AG04449 (cell line): ENCODE measurements at regions not wholly inside any gene's neighbourhood (a gene's known extent, or its start where the extent isn't known, plus 50 kb on each side); places are given as distances from the start of the nearest gene placed in this dataset.
"Not testable (repeated sequence)": the region's sequence is repeated elsewhere in the genome, so short reads cannot be mapped to it uniquely, and the experiment has no call there.

Source experiments
- CTCF ChIA-PET: fragments of 350-600 bp; formaldehyde crosslinking; extraction: SDS; loops from one replicate; lab custom pipeline; 2021; ENCODE audit warnings: antibody characterized with exemption; lab: Yijun Ruan, JAX
- POLR2A ChIA-PET: fragments of 400-600, 350-600 bp; formaldehyde crosslinking; extraction: SDS; loops from one replicate; lab custom pipeline; 2020; ENCODE audit warnings: antibody characterized with exemption, inconsistent platforms; lab: Yijun Ruan, JAX
- DNase-seq: peaks from one replicate; pipeline ENCODE4 v3.0.0-alpha.2; 2010; ENCODE audit warnings: low read depth, low spot score
- H3K4me3 ChIP-seq: 2 replicates; pipeline ENCODE4 v1.5.1; 2011; ENCODE audit warnings: low read depth, mild to moderate bottlenecking, control low read depth, low read length

DNA sequence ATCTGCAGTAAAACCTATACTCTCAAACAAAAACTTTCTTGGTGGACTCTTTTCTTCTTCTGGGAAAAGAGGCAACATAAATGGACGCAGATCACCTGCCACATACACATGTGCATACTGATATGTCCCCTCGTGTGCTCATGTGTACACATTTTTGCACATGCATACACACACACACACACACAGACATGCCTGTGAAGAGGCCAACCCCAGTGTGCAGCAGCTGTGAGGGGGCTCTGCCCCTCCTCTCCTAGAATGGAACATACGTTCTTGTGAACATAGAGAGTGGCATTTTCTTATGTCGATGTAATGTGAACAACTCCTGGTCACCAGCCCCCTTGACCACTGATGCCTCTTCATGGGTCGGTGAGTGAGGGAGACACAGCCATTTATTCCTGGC lies 188.9 kb upstream of the PLGLB2 start:
- H3K4me3 ChIP-seq, POLR2A ChIA-PET, CTCF ChIA-PET, DNase-seq: not testable (repeated sequence)

DNA sequence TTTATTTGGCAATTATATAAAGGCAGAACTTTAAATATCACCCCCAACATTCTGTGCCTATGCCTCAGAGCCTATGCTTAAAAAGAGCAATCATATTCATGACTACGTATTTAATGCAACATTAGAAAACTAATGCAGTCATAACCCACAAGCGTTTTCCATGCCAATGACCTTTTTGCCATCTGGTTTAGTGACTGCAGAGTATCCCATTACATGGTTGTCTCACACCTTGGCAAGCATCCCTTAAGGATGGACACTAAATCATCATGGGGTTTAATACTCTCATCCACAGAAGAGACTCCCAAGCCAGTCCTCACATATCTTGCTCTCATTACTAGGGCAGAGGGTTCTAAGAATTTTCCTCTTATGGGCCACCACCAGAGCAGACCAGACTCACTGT lies 188.2 kb upstream of the PLGLB2 start:
- CTCF ChIA-PET, POLR2A ChIA-PET, DNase-seq, H3K4me3 ChIP-seq: not testable (repeated sequence)

DNA sequence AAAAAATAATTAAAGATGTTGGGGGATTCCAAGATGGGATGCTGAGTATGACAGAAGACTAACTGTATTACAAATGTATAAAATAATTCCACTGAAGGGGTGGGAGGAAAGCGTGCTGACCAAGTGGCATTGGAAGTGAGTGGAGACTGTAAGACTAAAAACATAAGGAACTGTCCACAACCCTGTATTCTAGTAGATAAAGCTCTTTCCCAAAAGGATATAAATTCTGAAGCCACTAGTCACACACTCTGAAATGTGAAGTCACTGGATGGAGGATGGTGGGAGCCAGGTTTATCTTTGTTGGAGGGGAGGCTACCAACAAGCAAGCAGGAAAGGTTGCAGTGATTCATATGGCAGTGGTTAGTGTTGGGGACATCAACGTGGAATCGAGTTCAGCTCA lies 182.8 kb upstream of the PLGLB2 start:
- DNase-seq, CTCF ChIA-PET, H3K4me3 ChIP-seq, POLR2A ChIA-PET: not testable (repeated sequence)

DNA sequence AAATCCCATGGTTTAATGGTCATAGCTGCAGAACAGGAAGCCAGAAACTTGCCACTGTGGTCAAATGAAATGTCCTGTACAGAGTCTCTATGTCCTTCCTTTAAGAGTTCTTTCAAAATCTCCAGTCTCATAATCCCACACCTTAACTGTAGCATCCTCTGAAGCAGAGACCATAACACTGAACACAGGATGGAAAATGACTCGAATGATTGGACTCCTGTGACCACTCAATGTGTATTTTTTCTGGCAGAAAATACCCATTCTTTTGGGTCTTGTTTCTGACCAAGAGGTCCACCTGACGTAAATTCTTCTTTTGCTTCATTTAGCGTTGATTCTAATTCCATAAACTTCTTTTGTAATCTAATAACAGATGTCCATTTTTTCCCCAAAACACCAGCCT lies 181.4 kb upstream of the PLGLB2 start:
- POLR2A ChIA-PET, CTCF ChIA-PET, H3K4me3 ChIP-seq, DNase-seq: not testable (repeated sequence)

DNA sequence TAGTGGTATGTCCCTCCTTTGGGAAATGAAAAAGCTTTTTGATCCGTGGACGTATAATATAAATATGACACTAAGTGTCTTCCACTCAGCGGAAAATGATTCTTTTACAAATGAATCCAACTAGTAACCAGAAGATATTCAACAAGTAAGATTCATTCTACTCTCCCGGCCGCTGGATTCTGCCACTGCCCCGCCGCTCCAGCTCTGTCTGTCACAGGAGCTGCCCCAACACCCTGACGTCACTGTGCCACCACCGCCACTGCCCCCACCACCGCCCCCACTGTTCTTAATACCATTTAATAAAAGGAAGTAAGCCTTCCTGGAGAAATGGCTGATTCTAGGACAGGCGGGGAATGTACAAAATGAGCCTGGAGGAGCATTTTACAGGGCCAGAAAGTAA lies 180.8 kb upstream of the PLGLB2 start:
- DNase-seq, POLR2A ChIA-PET, H3K4me3 ChIP-seq, CTCF ChIA-PET: not testable (repeated sequence)

DNA sequence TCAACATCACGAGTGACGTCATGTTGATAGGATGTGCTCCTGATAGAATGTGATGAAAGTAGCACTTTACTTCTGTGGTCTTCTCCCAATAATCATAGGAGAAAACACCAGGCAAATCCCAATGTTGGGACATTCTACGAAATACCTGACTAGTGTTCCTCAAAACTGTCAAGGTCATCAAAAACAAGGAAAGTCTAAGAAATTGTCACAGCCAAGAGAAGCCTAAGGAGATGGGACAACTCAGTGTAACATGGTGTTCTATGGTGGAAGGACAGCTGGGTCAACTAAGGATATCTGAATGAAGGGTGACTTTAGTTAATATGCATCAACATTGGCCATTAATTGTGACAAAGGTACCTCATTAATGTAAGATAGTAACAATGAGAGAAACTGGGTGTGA lies 180.0 kb upstream of the PLGLB2 start:
- POLR2A ChIA-PET, CTCF ChIA-PET, DNase-seq, H3K4me3 ChIP-seq: not testable (repeated sequence)

DNA sequence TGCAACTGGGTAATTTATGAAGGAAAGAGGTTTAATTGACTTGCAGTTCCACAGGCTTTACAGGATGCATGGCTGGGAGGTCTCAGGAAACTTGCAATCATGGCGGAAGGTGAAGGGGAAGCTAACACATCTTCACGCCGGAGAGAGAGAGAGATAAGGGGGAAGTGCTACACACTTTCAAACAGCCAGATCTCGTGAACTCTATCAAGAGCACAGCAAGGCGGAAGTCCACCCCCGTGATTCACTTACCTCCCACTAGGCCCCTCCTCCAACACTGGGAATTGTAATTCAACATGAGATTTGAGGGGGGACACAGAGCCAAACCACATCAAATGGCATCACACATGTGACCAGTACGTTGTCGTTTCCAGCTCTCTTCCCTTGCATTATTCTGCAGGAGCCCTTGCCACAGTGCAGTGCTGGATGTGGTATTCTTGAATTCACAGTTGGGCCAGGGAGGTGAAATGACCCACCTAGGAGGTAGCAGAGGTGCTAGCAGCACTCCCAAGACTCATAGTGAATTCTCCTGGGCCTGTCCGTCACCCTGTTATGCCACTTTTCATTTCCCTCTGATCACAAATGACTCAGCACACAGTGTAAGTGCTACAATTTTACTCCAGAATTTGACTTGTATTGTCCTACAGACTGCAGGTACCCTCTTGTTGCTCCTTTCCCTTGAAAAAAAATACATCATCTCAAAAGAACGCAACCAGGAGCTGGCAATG lies 179.2 kb upstream of the PLGLB2 start:
- DNase-seq, H3K4me3 ChIP-seq, CTCF ChIA-PET, POLR2A ChIA-PET: not testable (repeated sequence)

DNA sequence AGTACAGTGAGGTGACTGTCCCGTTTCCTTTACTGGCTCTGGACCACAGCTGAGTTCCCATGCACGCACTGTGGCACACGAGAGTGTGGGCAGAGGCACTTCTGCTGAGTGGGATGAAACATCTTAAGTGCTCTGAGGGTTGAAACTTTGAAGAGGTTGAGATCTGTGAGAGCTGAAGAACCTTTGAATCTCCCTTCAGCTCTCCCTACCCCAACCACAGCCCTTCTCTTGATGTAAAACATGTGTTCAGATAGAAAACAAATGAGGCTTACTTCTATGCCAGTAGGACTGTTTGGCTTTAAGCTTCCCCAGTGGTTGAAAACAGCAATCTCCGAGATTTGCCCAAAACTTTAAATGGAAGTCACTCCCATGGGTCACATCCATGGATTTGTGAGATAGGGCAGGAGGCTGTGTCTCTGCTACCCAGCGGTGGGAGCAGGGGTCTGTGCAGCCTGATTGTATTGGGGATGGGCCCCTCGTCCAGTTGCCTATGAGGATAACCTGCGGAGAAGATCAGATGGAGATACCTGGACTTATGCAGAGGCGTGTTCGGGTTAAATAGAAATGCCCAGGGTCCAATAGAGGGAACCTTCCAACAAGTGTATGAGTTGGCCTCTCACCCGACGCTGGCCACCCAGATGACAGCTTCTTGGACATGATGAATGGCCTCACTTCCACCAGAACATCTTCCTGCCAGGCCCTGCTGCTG lies 178.0 kb upstream of the PLGLB2 start:
- H3K4me3 ChIP-seq, DNase-seq, POLR2A ChIA-PET, CTCF ChIA-PET: not testable (repeated sequence)

DNA sequence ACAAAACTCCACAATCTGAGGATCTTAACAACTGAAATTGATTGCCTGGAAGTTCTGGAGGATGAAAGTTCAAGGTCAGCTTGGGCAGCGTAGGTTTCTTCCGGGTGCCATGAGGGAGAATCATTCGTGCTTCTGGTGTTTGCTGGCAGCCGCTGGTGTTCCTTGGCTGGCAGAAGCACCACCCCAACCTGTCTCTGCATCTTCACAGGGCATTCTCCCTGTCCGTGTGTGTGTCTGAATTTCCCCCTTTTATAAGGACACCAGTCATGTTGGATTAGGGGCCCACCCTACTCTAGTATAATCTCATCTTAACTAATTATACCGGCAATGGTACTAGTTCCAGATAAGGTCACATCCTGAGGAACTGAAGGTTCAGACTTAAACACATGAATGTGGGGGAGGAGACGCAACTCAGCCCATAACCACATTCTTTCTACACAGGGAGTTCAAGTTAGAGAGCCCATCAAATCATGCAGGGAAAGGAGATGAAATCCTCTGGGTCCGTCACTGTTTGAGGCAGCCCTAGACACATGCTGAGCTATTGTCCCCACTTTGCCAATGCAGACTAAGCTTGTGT lies 175.9 kb upstream of the PLGLB2 start:
- POLR2A ChIA-PET, H3K4me3 ChIP-seq, CTCF ChIA-PET, DNase-seq: not testable (repeated sequence)

DNA sequence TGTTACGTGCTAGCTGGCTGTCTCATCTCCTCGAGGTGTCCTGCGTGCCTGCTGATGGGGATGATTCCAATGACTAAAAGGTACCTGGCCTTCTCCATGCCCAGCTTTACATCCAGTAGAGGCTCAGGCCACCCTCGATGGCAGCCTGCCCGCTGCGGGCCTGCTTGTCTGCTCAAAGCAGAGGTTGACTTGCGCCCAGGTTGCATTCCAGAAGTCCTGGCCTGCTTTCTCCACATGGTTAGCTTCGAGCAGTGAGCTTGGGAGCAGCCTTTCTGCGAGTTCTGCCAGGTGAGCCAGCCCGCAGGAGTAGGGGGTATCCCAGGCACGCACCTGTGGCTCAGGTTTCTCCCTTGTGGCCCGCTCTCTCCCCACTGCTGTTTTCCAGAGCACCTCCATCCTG lies 175.0 kb upstream of the PLGLB2 start:
- DNase-seq, POLR2A ChIA-PET, CTCF ChIA-PET, H3K4me3 ChIP-seq: not testable (repeated sequence)

DNA sequence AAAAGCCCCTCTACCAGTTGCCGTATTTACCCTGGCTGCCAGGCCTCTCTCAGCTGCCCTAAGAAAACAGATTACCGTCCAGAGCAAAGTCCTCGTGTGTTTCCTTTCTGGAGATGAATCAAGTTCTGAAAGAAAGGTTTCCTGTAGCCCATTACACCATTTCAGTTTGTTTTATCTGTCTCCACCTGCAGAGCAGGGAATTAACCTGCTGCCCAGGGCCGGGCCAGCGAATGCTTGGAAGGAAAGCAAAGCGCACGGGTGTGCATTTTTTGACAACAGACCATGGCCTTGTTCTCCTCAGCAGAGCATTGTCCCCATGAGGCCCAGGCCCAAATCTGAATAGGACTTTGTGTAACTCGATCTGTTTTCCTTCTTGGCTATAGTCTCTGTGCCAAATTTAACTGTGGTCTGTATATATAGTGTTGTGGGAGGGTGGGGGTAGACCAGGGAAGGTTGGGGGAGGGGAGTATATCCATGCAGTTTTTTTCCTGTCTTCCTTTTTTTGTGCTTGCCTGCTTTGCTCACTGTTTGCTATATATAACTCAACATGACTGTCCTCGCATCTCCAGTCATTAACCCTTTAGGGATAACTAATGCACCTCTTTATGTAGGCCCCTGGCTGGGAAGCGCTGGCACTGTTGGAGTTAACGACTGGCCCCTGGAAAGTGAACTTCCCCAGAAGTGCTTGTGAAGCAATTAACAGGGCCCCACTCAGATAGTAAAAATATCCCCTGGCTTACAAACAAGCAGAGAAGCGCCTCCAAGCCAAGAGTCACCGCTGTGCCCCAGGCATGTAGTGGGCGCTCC lies 174.3 kb upstream of the PLGLB2 start:
- DNase-seq, H3K4me3 ChIP-seq, POLR2A ChIA-PET, CTCF ChIA-PET: not testable (repeated sequence)

DNA sequence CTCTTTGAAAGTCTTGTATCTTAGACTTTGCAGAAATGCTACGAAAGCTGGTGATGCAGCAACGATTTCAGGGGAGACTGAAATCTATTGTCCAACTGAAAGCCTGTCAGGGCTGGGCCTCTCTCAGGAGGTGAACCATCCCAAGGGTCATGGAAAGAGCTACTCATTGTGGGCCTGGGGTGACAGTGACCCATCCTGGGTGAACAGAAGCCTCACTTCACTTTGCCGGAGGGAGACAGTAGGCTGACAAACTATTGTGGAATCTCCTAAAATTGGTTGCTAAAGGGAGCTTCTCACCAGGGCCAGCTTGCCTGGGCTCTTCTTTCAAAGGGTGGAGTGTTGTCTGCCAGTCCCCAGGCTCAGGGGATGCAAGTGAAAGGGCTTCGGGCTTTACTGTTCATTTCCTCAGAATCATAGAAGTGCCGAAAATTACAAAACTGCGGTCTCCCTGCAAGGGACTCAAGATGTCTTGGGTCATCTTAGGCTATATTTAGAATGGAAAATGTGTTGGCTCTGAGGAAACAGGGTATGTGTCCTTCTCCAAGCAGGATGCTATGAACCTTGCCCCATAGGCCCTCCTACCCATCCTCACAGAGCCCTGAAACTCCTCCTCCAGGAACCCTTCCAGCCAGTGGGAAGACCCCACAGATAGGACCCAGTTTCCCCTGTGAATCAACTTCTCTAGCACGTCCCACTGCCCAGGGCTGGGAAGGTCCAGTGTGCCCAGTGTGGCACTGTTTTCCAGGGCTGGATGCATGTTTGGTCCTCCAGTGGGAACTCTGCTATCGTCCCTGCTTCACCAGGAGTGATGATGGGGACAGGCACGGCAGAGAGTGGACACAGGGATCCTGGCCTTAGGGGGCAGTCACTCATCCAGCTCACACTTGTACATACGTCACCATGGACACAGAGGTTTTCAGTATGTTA lies 173.4 kb upstream of the PLGLB2 start:
- CTCF ChIA-PET, POLR2A ChIA-PET, H3K4me3 ChIP-seq, DNase-seq: not testable (repeated sequence)

DNA sequence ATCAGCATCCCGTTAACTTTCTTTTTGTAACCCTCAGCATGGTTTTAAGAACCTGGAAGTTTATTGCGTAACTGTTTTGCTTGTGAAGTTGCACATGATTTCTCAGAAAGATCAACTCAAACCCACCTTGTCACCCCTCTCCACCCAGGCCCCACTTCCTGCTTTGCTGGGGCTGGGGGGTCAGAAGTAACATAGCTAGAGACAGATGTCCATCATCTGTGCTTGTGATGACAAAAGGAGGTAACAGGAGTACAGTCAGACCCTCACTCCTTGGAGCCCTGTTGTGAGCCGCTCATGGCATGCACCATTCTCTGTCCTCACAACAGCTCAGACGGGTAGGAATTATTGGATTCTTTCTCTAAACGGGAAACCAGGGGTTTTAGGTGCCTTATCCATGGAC lies 172.7 kb upstream of the PLGLB2 start:
- DNase-seq, H3K4me3 ChIP-seq, CTCF ChIA-PET, POLR2A ChIA-PET: not testable (repeated sequence)

DNA sequence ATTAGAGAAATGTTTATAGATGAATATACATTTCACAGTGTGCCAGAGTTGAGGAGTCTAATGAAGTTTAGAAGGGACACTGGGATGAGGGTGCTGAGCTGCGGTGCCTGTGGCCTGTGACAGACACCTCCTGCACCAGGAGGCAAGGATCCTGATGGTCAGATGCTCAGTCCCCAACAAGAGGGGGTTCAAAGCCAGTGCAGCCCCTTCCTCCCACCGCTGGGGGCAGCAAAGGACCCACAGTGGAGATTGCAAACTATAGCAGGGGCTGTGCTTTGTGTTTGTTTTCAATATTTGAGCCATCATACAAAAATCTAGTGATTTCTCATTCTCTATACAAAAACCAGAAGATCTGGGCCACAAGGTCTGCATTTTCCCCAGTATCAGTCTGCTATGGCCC lies 170.5 kb upstream of the PLGLB2 start:
- DNase-seq, H3K4me3 ChIP-seq, POLR2A ChIA-PET, CTCF ChIA-PET: not testable (repeated sequence)

DNA sequence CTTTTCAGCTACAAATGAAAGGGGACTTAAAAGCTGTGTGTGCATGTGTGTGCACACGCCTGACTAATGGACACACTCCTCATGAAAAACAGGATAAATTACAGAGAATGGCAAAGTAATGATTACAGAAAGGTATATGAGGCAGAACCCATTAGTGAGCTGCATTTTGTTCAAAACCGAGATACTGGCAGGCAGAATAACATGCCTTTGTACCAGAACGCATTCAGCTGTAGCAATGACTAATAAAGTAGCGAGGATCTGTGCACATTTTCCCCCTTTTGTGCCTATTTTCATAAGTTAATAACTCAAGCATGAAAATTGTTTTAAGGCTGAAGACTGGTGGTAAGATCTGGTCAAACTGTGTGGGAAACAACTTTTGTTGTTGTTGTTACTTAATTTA lies 165.7 kb upstream of the PLGLB2 start:
- H3K4me3 ChIP-seq, CTCF ChIA-PET, POLR2A ChIA-PET, DNase-seq: not testable (repeated sequence)
